Type B pancreatic cell (in vitro differentiated cells): ENCODE measurements at regions not wholly inside any gene's neighbourhood (a gene's known extent, or its start where the extent isn't known, plus 50 kb on each side); places are given as distances from the start of the nearest gene placed in this dataset.
A peak's percentile ranks its signal among the peaks of the same experiment; 100 is the strongest.

Experiments used
- DNase-seq: peaks from one replicate; pipeline ENCODE4 v3.0.0; 2021; ENCODE audit warnings: mixed read lengths; ENCODE audit not compliant: unreplicated experiment; ENCODE audit errors: extremely low spot score
- H3K27ac Mint-ChIP-seq: 2 replicates; pipeline ENCODE4 v1.8.0; 2021; ENCODE audit warnings: mild to moderate bottlenecking, mixed read lengths
- H3K27me3 Mint-ChIP-seq: 2 replicates; pipeline ENCODE4 v1.8.0; 2021; ENCODE audit warnings: mixed read lengths
- H3K36me3 Mint-ChIP-seq: 2 replicates; pipeline ENCODE4 v1.8.0; 2021; ENCODE audit warnings: mixed read lengths
- H3K4me1 Mint-ChIP-seq: one replicate; pipeline ENCODE4 v1.8.0; 2021; ENCODE audit warnings: mixed read lengths; ENCODE audit not compliant: unreplicated experiment
- H3K4me3 Mint-ChIP-seq: 2 replicates; pipeline ENCODE4 v1.8.0; 2021; ENCODE audit warnings: mild to moderate bottlenecking, mixed read lengths
- H3K9me3 Mint-ChIP-seq: 2 replicates; pipeline ENCODE4 v1.8.0; 2021; ENCODE audit warnings: mixed read lengths
- TF ChIP-seq, protein P1 (sequence below): fragments of 200-600 bp; sonication (generic); conservative IDR thresholded peaks from 2 replicates; pipeline ENCODE4 v1.5.0; 2021; ENCODE audit warnings: antibody characterized with exemption, mild to moderate bottlenecking

- no peak overlapping the region for H3K4me3 Mint-ChIP-seq
- TF ChIP-seq, protein P1, sequence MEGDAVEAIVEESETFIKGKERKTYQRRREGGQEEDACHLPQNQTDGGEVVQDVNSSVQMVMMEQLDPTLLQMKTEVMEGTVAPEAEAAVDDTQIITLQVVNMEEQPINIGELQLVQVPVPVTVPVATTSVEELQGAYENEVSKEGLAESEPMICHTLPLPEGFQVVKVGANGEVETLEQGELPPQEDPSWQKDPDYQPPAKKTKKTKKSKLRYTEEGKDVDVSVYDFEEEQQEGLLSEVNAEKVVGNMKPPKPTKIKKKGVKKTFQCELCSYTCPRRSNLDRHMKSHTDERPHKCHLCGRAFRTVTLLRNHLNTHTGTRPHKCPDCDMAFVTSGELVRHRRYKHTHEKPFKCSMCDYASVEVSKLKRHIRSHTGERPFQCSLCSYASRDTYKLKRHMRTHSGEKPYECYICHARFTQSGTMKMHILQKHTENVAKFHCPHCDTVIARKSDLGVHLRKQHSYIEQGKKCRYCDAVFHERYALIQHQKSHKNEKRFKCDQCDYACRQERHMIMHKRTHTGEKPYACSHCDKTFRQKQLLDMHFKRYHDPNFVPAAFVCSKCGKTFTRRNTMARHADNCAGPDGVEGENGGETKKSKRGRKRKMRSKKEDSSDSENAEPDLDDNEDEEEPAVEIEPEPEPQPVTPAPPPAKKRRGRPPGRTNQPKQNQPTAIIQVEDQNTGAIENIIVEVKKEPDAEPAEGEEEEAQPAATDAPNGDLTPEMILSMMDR, result no peak
- peaks cover 6% of the 10 kb centered on the region for H3K27me3 Mint-ChIP-seq
- no peak overlapping the region for H3K27ac Mint-ChIP-seq
- H3K9me3 Mint-ChIP-seq, result peaks cover 5% of the 10 kb centered on the region
- DNase-seq, result no peak
- no peaks in the 10 kb centered on the region for H3K4me1 Mint-ChIP-seq
- no peaks in the 10 kb centered on the region for H3K36me3 Mint-ChIP-seq
Observed at GRCh38 chr12:127143020-127143419, 1124.0 kb upstream of the TMEM132C start.

- Mint-ChIP-seq H3K4me3 (no peak overlapping the region), H3K9me3 (peaks cover 9% of the 10 kb centered on the region), H3K4me1 (no peaks in the 10 kb centered on the region), H3K27me3 (peaks cover 3% of the 10 kb centered on the region), H3K36me3 (no peaks in the 10 kb centered on the region), H3K27ac (no peak overlapping the region)
- DNase-seq, result no peak
- TF ChIP-seq, protein P1, result no peak
Observed at GRCh38 chr12:127144770-127145169, 1122.2 kb upstream of the TMEM132C start.

GRCh38 chr12:127145241-127145928 lies 1121.6 kb upstream of the TMEM132C start:
- H3K4me1 Mint-ChIP-seq, result no peaks in the 10 kb centered on the region
- H3K27ac Mint-ChIP-seq, result no peak overlapping the region
- peaks cover 9% of the 10 kb centered on the region for H3K9me3 Mint-ChIP-seq
- peak overlapping the region; percentile 70 for H3K4me3 Mint-ChIP-seq
- no peaks in the 10 kb centered on the region for H3K36me3 Mint-ChIP-seq
- DNase-seq, result no peak
- TF ChIP-seq, protein P1, result no peak
- peaks cover 3% of the 10 kb centered on the region for H3K27me3 Mint-ChIP-seq

DNA sequence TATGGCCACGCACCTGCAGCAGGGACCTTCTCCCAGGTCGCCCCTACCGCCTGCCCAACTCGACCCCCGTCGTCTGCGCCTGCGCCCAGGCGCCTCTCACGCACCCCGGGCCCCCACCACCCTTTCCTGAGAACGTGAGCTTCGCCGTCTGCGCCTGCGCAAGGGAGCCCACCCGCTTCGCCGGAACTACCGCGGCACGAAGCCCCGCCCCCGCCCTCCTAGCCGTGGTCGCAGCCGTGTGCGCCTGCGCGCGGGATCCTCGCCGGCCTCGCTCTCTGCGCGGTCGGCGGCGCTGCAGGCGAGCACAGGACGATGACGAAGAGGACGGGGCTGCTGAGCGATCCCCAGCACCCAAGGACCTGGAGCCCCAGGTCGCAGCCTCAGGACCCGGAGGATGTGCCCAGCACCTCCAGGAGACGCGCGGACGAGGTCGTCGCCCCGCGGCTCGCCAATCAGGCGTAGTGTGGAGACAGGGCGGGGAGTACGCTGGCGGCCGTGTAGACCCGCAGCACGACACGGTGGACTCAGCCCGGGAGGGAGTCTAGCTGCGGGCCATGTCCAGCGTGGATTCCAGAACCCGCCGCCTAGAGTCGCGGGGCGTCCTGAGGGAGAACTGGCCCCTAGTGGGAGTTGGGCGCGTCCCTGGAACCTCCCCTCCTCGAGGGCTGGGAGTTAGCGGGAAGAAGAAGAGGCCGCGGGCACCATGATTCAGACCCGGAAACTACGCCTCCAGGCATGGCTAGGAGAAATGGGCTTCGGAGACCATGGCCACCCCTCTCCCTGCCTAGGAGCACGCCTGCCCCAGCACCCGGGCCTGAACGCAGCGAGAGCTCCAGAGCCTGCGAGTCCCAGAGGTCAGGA lies 1120.8 kb upstream of the TMEM132C start:
- peaks cover 9% of the 10 kb centered on the region for H3K9me3 Mint-ChIP-seq
- no peaks in the 10 kb centered on the region for H3K4me1 Mint-ChIP-seq
- peak overlapping the region; percentile 70 for H3K4me3 Mint-ChIP-seq
- DNase-seq, result no peak
- H3K36me3 Mint-ChIP-seq, result no peaks in the 10 kb centered on the region
- TF ChIP-seq, protein P1, result no peak
- H3K27me3 Mint-ChIP-seq, result peaks cover 3% of the 10 kb centered on the region
- H3K27ac Mint-ChIP-seq, result no peak overlapping the region

DNA sequence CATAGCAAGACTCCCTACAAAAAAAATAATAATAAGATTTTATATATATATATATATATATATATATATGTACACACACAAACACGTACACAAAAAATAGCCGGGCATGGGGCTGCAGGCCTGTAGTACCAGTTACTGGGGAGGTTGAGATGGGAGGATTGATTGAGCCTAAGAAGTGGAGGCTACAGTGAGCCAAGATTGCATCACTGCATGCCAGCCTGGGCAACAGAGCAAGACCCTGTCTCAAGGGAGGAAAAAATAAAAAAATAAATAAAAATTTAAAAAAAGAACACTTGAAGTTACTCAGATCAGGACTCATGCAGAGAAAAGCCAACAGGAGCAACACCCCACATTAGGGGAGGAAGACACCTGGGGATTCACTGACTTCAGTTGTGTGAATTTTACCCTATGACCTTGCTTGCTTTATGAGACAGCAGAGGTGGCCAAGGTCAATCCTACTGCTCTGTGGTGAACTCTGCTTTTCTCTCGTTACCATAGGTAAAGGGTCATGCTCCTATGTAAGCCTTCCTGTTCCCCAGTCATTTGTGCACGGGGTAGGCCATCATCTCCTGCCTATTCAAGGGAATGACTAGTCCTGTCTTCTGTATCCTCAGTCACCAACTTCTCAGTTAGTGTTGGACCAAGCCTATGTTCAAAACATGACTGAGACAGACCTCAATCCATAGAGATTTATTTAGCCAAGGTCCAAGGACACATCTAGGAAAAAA lies 1119.8 kb upstream of the TMEM132C start:
- no peak for DNase-seq
- H3K27ac Mint-ChIP-seq, result no peak overlapping the region
- TF ChIP-seq, protein P1, result no peak
- H3K4me1 Mint-ChIP-seq, result no peaks in the 10 kb centered on the region
- no peaks in the 10 kb centered on the region for H3K36me3 Mint-ChIP-seq
- peaks cover 4% of the 10 kb centered on the region for H3K9me3 Mint-ChIP-seq
- H3K4me3 Mint-ChIP-seq, result no peak overlapping the region
- no peaks in the 10 kb centered on the region for H3K27me3 Mint-ChIP-seq
